Thyroid gland (tissue), 4 donors: ENCODE measurements at regions not wholly inside any gene's neighbourhood (a gene's known extent, or its start where the extent isn't known, plus 50 kb on each side); places are given as distances from the start of the nearest gene placed in this dataset.

ENCODE experiments used
- CTCF ChIP-seq, 6 experiments: fragments of 200-600 bp in 3 of 6; fragments of 450-650 bp in 3 of 6; sonication (generic) in 3 of 6; IDR thresholded peaks; one replicate each; pipeline ENCODE4 v1.5.1; 2016 to 2019; ENCODE audit warnings: antibody characterized with exemption in 6 of 6, mild to moderate bottlenecking in 2 of 6, inconsistent platforms in 1 of 6, moderate library complexity in 1 of 6
- POLR2A ChIP-seq, 2 donors: fragments of 450-650 bp; IDR thresholded peaks; one replicate each; pipeline ENCODE4 v1.6.1; 2017; ENCODE audit warnings: antibody characterized with exemption in 2 of 2, mild to moderate bottlenecking in 2 of 2, moderate library complexity in 1 of 2

GRCh38 chr6:21900730-21901129, 307.2 kb downstream of the SOX4 start:
- TF ChIP-seq POLR2A (IDR thresholded peaks at IDR 0.05) (no peak), CTCF (IDR thresholded peaks at IDR 0.05) (no peak)
